SH-SY5Y (cell line): ENCODE measurements at regions not wholly inside any gene's neighbourhood (a gene's known extent, or its start where the extent isn't known, plus 50 kb on each side); places are given as distances from the start of the nearest gene placed in this dataset.

Experiments
- GATA2 ChIP-seq: IDR thresholded peaks from 2 replicates; pipeline ENCODE4 v1.6.1; 2011; ENCODE audit warnings: mild to moderate bottlenecking, low read depth, low read length
- GATA3 ChIP-seq: IDR thresholded peaks from 2 replicates; pipeline ENCODE4 v1.6.1; 2011; ENCODE audit warnings: low read depth, mild to moderate bottlenecking, low read length, moderate library complexity

- TF ChIP-seq GATA2 (no peak), GATA3 (no peak)
Measured at GRCh38 chr3:154936196-154936595, 143.9 kb upstream of the MME start.
